A673 (cell line): ENCODE measurements at regions not wholly inside any gene's neighbourhood (a gene's known extent, or its start where the extent isn't known, plus 50 kb on each side); places are given as distances from the start of the nearest gene placed in this dataset.

Experiments
- BruUV-seq: library from RNA; stranded (reverse); fragments of 400-500 nt; replicated peaks from 2 replicates; lab custom pipeline; 2021; lab: Mats Ljungman, UMichigan
- CTCF ChIA-PET: fragments of 300-600 bp; sonication (Branson Sonifier 250); formaldehyde crosslinking; loops from one replicate; lab custom pipeline; 2022; ENCODE audit warnings: antibody characterized with exemption; lab: Charles Lee
- POLR2A ChIA-PET: fragments of 300-600 bp; sonication (Branson Sonifier 250); formaldehyde crosslinking; loops from one replicate; lab custom pipeline; 2022; ENCODE audit warnings: antibody characterized with exemption; ENCODE audit not compliant: low non-redundant PET; lab: Charles Lee
- DNase-seq: peaks from one replicate; pipeline ENCODE4 v3.0.0-alpha.2; 2015; ENCODE audit warnings: low spot score
- H3K27ac ChIP-seq: fragments of 200-600 bp; sonication (generic); 2 replicates; pipeline ENCODE4 v1.5.1; 2016; ENCODE audit warnings: mixed run types, low read depth, mild to moderate bottlenecking, mixed read lengths, antibody characterized with exemption, low read length; ENCODE audit not compliant: poor library complexity, severe bottlenecking
- H3K27me3 ChIP-seq: fragments of 200-600 bp; sonication (generic); replicated peaks from 2 replicates; pipeline ENCODE4 v1.6.1; 2017; ENCODE audit warnings: mixed run types, low read depth, mild to moderate bottlenecking, mixed read lengths, antibody characterized with exemption, low read length; ENCODE audit not compliant: insufficient read depth, poor library complexity
- H3K36me3 ChIP-seq: fragments of 200-600 bp; sonication (generic); 2 replicates; pipeline ENCODE4 v1.6.1; 2016; ENCODE audit warnings: mixed run types, mild to moderate bottlenecking, mixed read lengths, antibody characterized with exemption, low read length; ENCODE audit not compliant: insufficient read depth, poor library complexity, severe bottlenecking
- H3K4me1 ChIP-seq: fragments of 200-600 bp; sonication (generic); 2 replicates; pipeline ENCODE4 v1.6.1; 2017; ENCODE audit warnings: mixed run types, mild to moderate bottlenecking, mixed read lengths, antibody characterized with exemption, low read length; ENCODE audit not compliant: insufficient read depth, poor library complexity, severe bottlenecking
- H3K4me3 ChIP-seq: fragments of 200-600 bp; sonication (generic); 2 replicates; pipeline ENCODE4 v1.5.1; 2016; ENCODE audit warnings: low read depth, mixed run types, mild to moderate bottlenecking, mixed read lengths, low read length; ENCODE audit not compliant: poor library complexity, severe bottlenecking
- H3K9me3 ChIP-seq: fragments of 200-600 bp; sonication (generic); 2 replicates; pipeline ENCODE4 v1.6.1; 2016; ENCODE audit warnings: mixed run types, low read depth, mild to moderate bottlenecking, mixed read lengths, antibody characterized with exemption, low read length; ENCODE audit not compliant: poor library complexity, severe bottlenecking
- CTCF ChIP-seq: fragments of 300-800, 200-600 bp; sonication (generic); conservative IDR thresholded peaks from 2 replicates; pipeline ENCODE4 v1.5.1; 2017; ENCODE audit warnings: low read depth, mild to moderate bottlenecking, antibody characterized with exemption, low read length, moderate library complexity, mixed read lengths
- EZH2 ChIP-seq: fragments of 200-600 bp; sonication (generic); IDR thresholded peaks from 2 replicates; pipeline ENCODE4 v1.6.1; 2017; ENCODE audit warnings: borderline replicate concordance, low read depth, mild to moderate bottlenecking, mixed read lengths, antibody characterized with exemption, low read length; ENCODE audit not compliant: poor library complexity, severe bottlenecking
- intact Hi-C: fragments of 100-400 bp; cut with micrococcal nuclease; formaldehyde crosslinking; loops from one replicate; pipeline ENCODE4 v1.10.0; 2022; ENCODE audit not compliant: unreplicated experiment

GRCh38 chrX:13239272-13239671 lies 80.6 kb downstream of the ATXN3L start:
- BruUV-seq: no TSS peak
- Histone ChIP-seq H3K27me3 (no peaks in the 10 kb centered on the region), H3K4me1 (no peaks in the 10 kb centered on the region), H3K4me3 (no peak overlapping the region), H3K27ac (no peak overlapping the region), H3K36me3 (no peaks in the 10 kb centered on the region), H3K9me3 (no peaks in the 10 kb centered on the region)
- no peak for DNase-seq
- CTCF ChIA-PET: no interaction called here
- TF ChIP-seq CTCF (no peak), EZH2 (no peak)
- POLR2A ChIA-PET: interaction anchor here (0.6 kb wide), 1 partner anchor 264 kb away, joined by 4 read pairs; the partner anchor contains the start of gene TMSB4X
- intact Hi-C loops: no loop called here

GRCh38 chrX:13235930-13236329 lies 83.9 kb downstream of the ATXN3L start:
- DNase-seq: no peak
- intact Hi-C loops: no loop called here
- CTCF ChIA-PET: no interaction called here

GRCh38 chrX:13232484-13232883 lies 87.4 kb downstream of the ATXN3L start:
- intact Hi-C loops: no loop called here
- no TSS peak for BruUV-seq
- H3K9me3 ChIP-seq: no peaks in the 10 kb centered on the region
- ChIA-PET POLR2A (no interaction called here), CTCF (no interaction called here)
- TF ChIP-seq EZH2 (no peak), CTCF (no peak)
- DNase-seq: no peak
- H3K27me3 ChIP-seq: no peaks in the 10 kb centered on the region
- H3K4me3 ChIP-seq: no peak overlapping the region
- no peak overlapping the region for H3K27ac ChIP-seq
- H3K36me3 ChIP-seq: no peaks in the 10 kb centered on the region
- no peaks in the 10 kb centered on the region for H3K4me1 ChIP-seq

More at GRCh38 chrX:13235930-13236329, 83.9 kb downstream of the ATXN3L start:
- POLR2A ChIA-PET: no interaction called here
- Histone ChIP-seq H3K4me1 (no peaks in the 10 kb centered on the region), H3K27me3 (no peaks in the 10 kb centered on the region), H3K36me3 (no peaks in the 10 kb centered on the region), H3K4me3 (no peak overlapping the region), H3K9me3 (no peaks in the 10 kb centered on the region), H3K27ac (no peak overlapping the region)
- no TSS peak for BruUV-seq
- TF ChIP-seq CTCF (no peak), EZH2 (no peak)
